Stimulated activated CD4-positive, alpha-beta T cell treated with anti-CD3 and anti-CD28 coated beads, Interleukin-2, amount 100 ng/mL, for 48 hours (primary cell): ENCODE measurements at regions not wholly inside any gene's neighbourhood (a gene's known extent, or its start where the extent isn't known, plus 50 kb on each side); places are given as distances from the start of the nearest gene placed in this dataset.
"Not testable (repeated sequence)": the region's sequence is repeated elsewhere in the genome, so short reads cannot be mapped to it uniquely, and the experiment has no call there.

Source experiments
- DNase-seq, 2 donors: peaks; one replicate each; pipeline ENCODE4 v3.0.0-alpha.2; 2020

GRCh38 chr4:114383067-114383466 lies 215.5 kb upstream of the UGT8 start:
- no peak for DNase-seq

GRCh38 chr4:114383721-114384120 lies 214.9 kb upstream of the UGT8 start:
- no peak for DNase-seq

- no peak for DNase-seq
These were observed 214.0 kb upstream of the UGT8 start for GRCh38 chr4:114384629-114385028.

GRCh38 chr4:114385195-114385985 lies 213.2 kb upstream of the UGT8 start:
- DNase-seq: no peak

GRCh38 chr4:114386637-114387233 lies 211.9 kb upstream of the UGT8 start:
- no peak for DNase-seq

- no peak for DNase-seq
These were observed 209.4 kb upstream of the UGT8 start for GRCh38 chr4:114389070-114389685.

GRCh38 chr4:114393295-114394038 lies 205.1 kb upstream of the UGT8 start:
- no peak for DNase-seq

GRCh38 chr4:114396808-114397207 lies 201.8 kb upstream of the UGT8 start:
- DNase-seq: no peak

- DNase-seq: no peak
These were observed 200.2 kb upstream of the UGT8 start for GRCh38 chr4:114398410-114398809.

GRCh38 chr4:114399105-114399504 lies 199.5 kb upstream of the UGT8 start:
- no peak for DNase-seq

- DNase-seq: no peak
These were observed 198.1 kb upstream of the UGT8 start for GRCh38 chr4:114400531-114400930.

- DNase-seq: no peak
These were observed 197.1 kb upstream of the UGT8 start for GRCh38 chr4:114401483-114401882.

- no peak for DNase-seq
These were observed 181.4 kb upstream of the UGT8 start for GRCh38 chr4:114417214-114417613.

GRCh38 chr4:114420069-114420468 lies 178.5 kb upstream of the UGT8 start:
- no peak for DNase-seq

- no peak for DNase-seq
These were observed 175.0 kb upstream of the UGT8 start for GRCh38 chr4:114423582-114423981.

- no peak for DNase-seq
These were observed 163.5 kb upstream of the UGT8 start for GRCh38 chr4:114435116-114435515.

GRCh38 chr4:114442856-114443255 lies 155.8 kb upstream of the UGT8 start:
- no peak for DNase-seq

- DNase-seq: no peak
These were observed 154.4 kb upstream of the UGT8 start for GRCh38 chr4:114444211-114444610.

- DNase-seq: not testable (repeated sequence)
These were observed 150.6 kb upstream of the UGT8 start for GRCh38 chr4:114447963-114448516.

GRCh38 chr4:114458728-114459127 lies 139.9 kb upstream of the UGT8 start:
- DNase-seq: no peak

- no peak for DNase-seq
These were observed 133.8 kb upstream of the UGT8 start for GRCh38 chr4:114464726-114465272.

- no peak for DNase-seq
These were observed 132.8 kb upstream of the UGT8 start for GRCh38 chr4:114465766-114466165.

GRCh38 chr4:114466299-114466698 lies 132.3 kb upstream of the UGT8 start:
- DNase-seq: no peak
